ENCODE measurements at regions not wholly inside any gene's neighbourhood (a gene's known extent, or its start where the extent isn't known, plus 50 kb on each side); places are given as distances from the start of the nearest gene placed in this dataset.

GRCh38 chr3:181354140-181354539 is 357.6 kb upstream of the SOX2 start:
- no peak overlapping the region for H3K4me3 ChIP-seq (ENCODE audit: low read length)
- H3K36me3 ChIP-seq (ENCODE audit: insufficient read depth, low read length) = no peaks in the 10 kb centered on the region
- H3F3A ChIP-seq (ENCODE audit: insufficient read depth, low read length, poor library complexity, severe bottlenecking) = no peaks in the 10 kb centered on the region
- H3K9me3 ChIP-seq (ENCODE audit: low read length) = no peaks in the 10 kb centered on the region
- H3K9ac ChIP-seq (ENCODE audit: low read length) = no peak overlapping the region
- H2AFZ ChIP-seq (ENCODE audit: low read depth, low read length) = no peak overlapping the region
- no peak overlapping the region for H3K4me2 ChIP-seq (ENCODE audit: low read length)
- TF ChIP-seq MXI1 (conservative IDR thresholded peaks at IDR 0.05; ENCODE audit: poor library complexity, severe bottlenecking) = no peak
- no peak for TF ChIP-seq REST (IDR thresholded peaks at IDR 0.05; ENCODE audit: borderline replicate concordance)
- no peak for TF ChIP-seq EP300 (conservative IDR thresholded peaks at IDR 0.05; ENCODE audit: poor library complexity, severe bottlenecking)
- no peak for TF ChIP-seq EZH2 (IDR thresholded peaks at IDR 0.05; ENCODE audit: borderline replicate concordance, insufficient read depth, low read length, poor library complexity, severe bottlenecking)
- TF ChIP-seq POLR2AphosphoS5 (IDR thresholded peaks at IDR 0.05) = no peak
- H3K9me2 ChIP-seq (ENCODE audit: insufficient read depth, low read length) = no peaks in the 10 kb centered on the region
- H3K27ac ChIP-seq (ENCODE audit: low read length) = no peak overlapping the region
- peaks cover 12% of the 10 kb centered on the region for H3K79me2 ChIP-seq (replicated peaks; ENCODE audit: insufficient read depth, low read length)
- H4K20me1 ChIP-seq (ENCODE audit: insufficient read depth) = no peaks in the 10 kb centered on the region
- H3K27me3 ChIP-seq (ENCODE audit: insufficient read depth, low read depth, low read length) = no peaks in the 10 kb centered on the region

GRCh38 chr3:181344331-181344730 is 354.8 kb upstream of the DNAJC19 start:
- no peak overlapping the region for H2AFZ ChIP-seq (ENCODE audit: low read depth, low read length)
- H3K27me3 ChIP-seq (ENCODE audit: insufficient read depth, low read depth, low read length) = no peaks in the 10 kb centered on the region
- no peaks in the 10 kb centered on the region for H3K36me3 ChIP-seq (ENCODE audit: insufficient read depth, low read length)
- TF ChIP-seq EZH2 (IDR thresholded peaks at IDR 0.05; ENCODE audit: borderline replicate concordance, insufficient read depth, low read length, poor library complexity, severe bottlenecking) = no peak
- TF ChIP-seq CTCF (IDR thresholded peaks at IDR 0.05; ENCODE audit: poor library complexity, severe bottlenecking) = no peak
- TF ChIP-seq SMC3 (conservative IDR thresholded peaks at IDR 0.05; ENCODE audit: poor library complexity) = no peak
- no peak for TF ChIP-seq RAD21 (conservative IDR thresholded peaks at IDR 0.05)
- TF ChIP-seq POLR2AphosphoS5 (IDR thresholded peaks at IDR 0.05) = no peak
- no peak for TF ChIP-seq REST (IDR thresholded peaks at IDR 0.05; ENCODE audit: borderline replicate concordance)
- TF ChIP-seq MXI1 (conservative IDR thresholded peaks at IDR 0.05; ENCODE audit: poor library complexity, severe bottlenecking) = no peak
- no peak for TF ChIP-seq TAF1 (IDR thresholded peaks at IDR 0.05; ENCODE audit: low read depth)
- no peak for TF ChIP-seq EP300 (conservative IDR thresholded peaks at IDR 0.05; ENCODE audit: poor library complexity, severe bottlenecking)
- H3K79me2 ChIP-seq (replicated peaks; ENCODE audit: insufficient read depth, low read length) = no peaks in the 10 kb centered on the region
- no peaks in the 10 kb centered on the region for H3K9me2 ChIP-seq (ENCODE audit: insufficient read depth, low read length)
- no peak overlapping the region for H3K4me3 ChIP-seq (ENCODE audit: low read length)
- H3K9me3 ChIP-seq (ENCODE audit: low read length) = no peaks in the 10 kb centered on the region
- no peak overlapping the region for H3K9ac ChIP-seq (ENCODE audit: low read length)
- H3K4me2 ChIP-seq (ENCODE audit: low read length) = no peak overlapping the region
- H4K20me1 ChIP-seq (ENCODE audit: insufficient read depth) = no peaks in the 10 kb centered on the region
- H3F3A ChIP-seq (ENCODE audit: insufficient read depth, low read length, poor library complexity, severe bottlenecking) = no peaks in the 10 kb centered on the region
- H3K27ac ChIP-seq (ENCODE audit: low read length) = no peak overlapping the region

Data from neural cell (in vitro differentiated cells).